ENCODE measurements at regions not wholly inside any gene's neighbourhood (a gene's known extent, or its start where the extent isn't known, plus 50 kb on each side); places are given as distances from the start of the nearest gene placed in this dataset.

GRCh38 chr5:10903786-10904560 lies 142.9 kb upstream of the DAP start:
- H2AFZ ChIP-seq (ENCODE audit: low read length) = no peak overlapping the region
- 0 out of 2 replicates have a peak overlapping the region, but pooled peaks have one; percentile 5 for H2BK15ac ChIP-seq (ENCODE audit: low read length)
- H3K36me3 ChIP-seq (ENCODE audit: control insufficient read depth in 2 of 4, insufficient read depth in 4 of 4, low read length in 3 of 4) = no peaks in the 10 kb centered on the region
- H3K27ac ChIP-seq (ENCODE audit: low read depth, low read length) = no peak overlapping the region
- H2BK120ac ChIP-seq (replicated peaks; ENCODE audit: low read depth, low read length) = peak overlapping the region; percentile 38
- peaks cover 2 to 9% (median 6%) of the 10 kb centered on the region in 4 experiments for H3K4me1 ChIP-seq (replicated peaks in 1 of 4; ENCODE audit: control insufficient read depth in 3 of 4, insufficient read depth in 4 of 4, low read length in 3 of 4)
- 89% methylated on average over 2 of the region's 2 CpGs; no CpG with 5 or more reads in 1 of the 2 experiments for WGBS, 2 experiments (ENCODE audit: extremely low coverage in 1 of 2, insufficient coverage in 1 of 2, insufficient read length in 1 of 2, insufficient replicate concordance in 2 of 2, low coverage in 1 of 2, low lambda C conversion rate in 2 of 2, missing lambda C conversion rate in 1 of 2)
- H3K9me3 ChIP-seq (ENCODE audit: insufficient read depth in 2 of 2, low read depth in 1 of 2, low read length in 1 of 2) = no peaks in the 10 kb centered on the region
- H3K9ac ChIP-seq (replicated peaks in 1 of 4; ENCODE audit: extremely low read depth in 1 of 4, low read depth in 3 of 4, low read length in 3 of 4) = no peak overlapping the region
- H3K23me2 ChIP-seq (ENCODE audit: low read depth, low read length) = no peaks in the 10 kb centered on the region
- no peaks in the 10 kb centered on the region for H3K79me1 ChIP-seq (ENCODE audit: low read depth, low read length)
- no peak overlapping the region for H3K4ac ChIP-seq (replicated peaks; ENCODE audit: insufficient read length, low read depth, low read length)
- H3K14ac ChIP-seq (ENCODE audit: insufficient read length) = no peak overlapping the region
- H4K91ac ChIP-seq (replicated peaks; ENCODE audit: insufficient read length, low read length) = no peak overlapping the region
- no peak overlapping the region for H4K5ac ChIP-seq (ENCODE audit: insufficient read length, low read depth, low read length)
- H3K23ac ChIP-seq (ENCODE audit: insufficient read length) = no peak overlapping the region
- no peak overlapping the region for H3K4me3 ChIP-seq (ENCODE audit: extremely low read depth in 1 of 4, insufficient read depth in 2 of 4, low read depth in 3 of 4, low read length in 4 of 4)
- H2BK5ac ChIP-seq (ENCODE audit: low read depth, low read length) = no peak overlapping the region
- no peak overlapping the region for H2AK5ac ChIP-seq (ENCODE audit: low read depth, low read length)
- ChIA-PET CTCF (ENCODE audit: partially characterized antibody) (no interaction called here), POLR2A (ENCODE audit: partially characterized antibody) (no interaction called here)
- DNase-seq (ENCODE audit: low read depth in 1 of 2, low spot score in 2 of 2) (no peak), FAIRE-seq (no peak)
- no peaks in the 10 kb centered on the region for H3K79me2 ChIP-seq (ENCODE audit: control insufficient read depth in 1 of 2, insufficient read depth in 2 of 2, low read length in 2 of 2)
- no peak overlapping the region for H3K18ac ChIP-seq (ENCODE audit: extremely low read depth, low read length)
- H2BK12ac ChIP-seq (ENCODE audit: low read depth, low read length) = no peak overlapping the region; the same call in 1 of the 2 replicates
- H4K8ac ChIP-seq (ENCODE audit: extremely low read depth, insufficient read depth, low read length) = no peak overlapping the region
- H3K4me2 ChIP-seq (ENCODE audit: insufficient read depth in 1 of 2, low read depth in 2 of 2, low read length in 2 of 2) = no peak overlapping the region
- H2BK20ac ChIP-seq (ENCODE audit: low read length) = no peak overlapping the region
- no peaks in the 10 kb centered on the region; a peak in 1 of 7 replicates for H3K27me3 ChIP-seq (replicated peaks in 1 of 4; ENCODE audit: control insufficient read depth in 3 of 4, extremely low read depth in 1 of 4, insufficient read depth in 3 of 4, low read length in 3 of 4)
- no peak overlapping the region for H3K56ac ChIP-seq (replicated peaks; ENCODE audit: insufficient read length, low read depth, low read length)
- H4K20me1 ChIP-seq (replicated peaks in 1 of 2; ENCODE audit: control insufficient read depth in 1 of 2, insufficient read depth in 2 of 2, low read length in 2 of 2) = no peaks in the 10 kb centered on the region
- no peak for TF ChIP-seq JUN (IDR thresholded peaks at IDR 0.05; ENCODE audit: low read depth, low read length)
- no peak for TF ChIP-seq SP4 (IDR thresholded peaks at IDR 0.05; ENCODE audit: low read length)
- TF ChIP-seq, protein P1, sequence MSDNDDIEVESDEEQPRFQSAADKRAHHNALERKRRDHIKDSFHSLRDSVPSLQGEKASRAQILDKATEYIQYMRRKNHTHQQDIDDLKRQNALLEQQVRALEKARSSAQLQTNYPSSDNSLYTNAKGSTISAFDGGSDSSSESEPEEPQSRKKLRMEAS (IDR thresholded peaks at IDR 0.05) = no peak
- TF ChIP-seq GTF2F1 (IDR thresholded peaks at IDR 0.05; ENCODE audit: borderline replicate concordance, low read depth, low read length) = no peak
- TF ChIP-seq CTCF (IDR thresholded peaks at IDR 0.05; ENCODE audit: control extremely low read depth in 1 of 3, insufficient read depth in 1 of 3, low read depth in 1 of 3, low read length in 3 of 3) = no peak
- TF ChIP-seq SIRT6 (IDR thresholded peaks at IDR 0.05; ENCODE audit: low read length) = no peak
- no peak for TF ChIP-seq POLR2AphosphoS5 (IDR thresholded peaks at IDR 0.05; ENCODE audit: low read depth, low read length)
- no peak for TF ChIP-seq KDM1A (IDR thresholded peaks at IDR 0.05; ENCODE audit: borderline replicate concordance, low read length)
- TF ChIP-seq BCL11A (IDR thresholded peaks at IDR 0.05; ENCODE audit: low read depth in 2 of 2, low read length in 2 of 2) = no peak
- no peak for TF ChIP-seq CREB1 (IDR thresholded peaks at IDR 0.05)
- TF ChIP-seq EZH2 (IDR thresholded peaks at IDR 0.05; ENCODE audit: low read depth, low read length, severe bottlenecking) = no peak
- TF ChIP-seq SP2 (IDR thresholded peaks at IDR 0.05; ENCODE audit: low read length) = no peak

Measured in H1 (cell line).